ENCODE measurements at regions not wholly inside any gene's neighbourhood (a gene's known extent, or its start where the extent isn't known, plus 50 kb on each side); places are given as distances from the start of the nearest gene placed in this dataset.

- DNase-seq, result no peak
Measured at GRCh38 chr15:31842532-31843195, 187.7 kb upstream of the CHRNA7 start.

GRCh38 chr15:31843426-31844055 is 186.8 kb upstream of the CHRNA7 start:
- no peak for DNase-seq

DNA sequence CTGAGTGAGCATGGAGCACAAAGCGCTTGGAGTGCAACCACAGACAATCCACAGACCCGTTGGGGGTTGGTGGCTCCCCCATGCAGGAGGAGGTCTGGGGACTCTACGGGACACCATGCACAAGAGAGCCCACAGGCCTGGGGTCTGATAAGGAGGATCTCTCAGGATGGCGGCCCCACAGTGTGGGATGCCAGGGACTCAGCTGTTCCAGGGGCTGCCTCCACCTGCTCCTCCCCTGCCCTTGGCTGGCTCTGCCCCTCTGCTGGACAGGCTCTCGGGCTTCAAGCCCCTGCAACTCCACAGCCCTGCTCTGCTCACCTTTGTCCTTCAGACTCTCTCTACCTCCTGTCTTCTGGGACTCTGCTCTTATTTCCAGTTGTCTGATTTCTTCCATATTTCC is 184.5 kb upstream of the CHRNA7 start:
- DNase-seq, result no peak

- no peak for DNase-seq
Measured at GRCh38 chr15:31847961-31848360, 182.4 kb upstream of the CHRNA7 start.

DNA sequence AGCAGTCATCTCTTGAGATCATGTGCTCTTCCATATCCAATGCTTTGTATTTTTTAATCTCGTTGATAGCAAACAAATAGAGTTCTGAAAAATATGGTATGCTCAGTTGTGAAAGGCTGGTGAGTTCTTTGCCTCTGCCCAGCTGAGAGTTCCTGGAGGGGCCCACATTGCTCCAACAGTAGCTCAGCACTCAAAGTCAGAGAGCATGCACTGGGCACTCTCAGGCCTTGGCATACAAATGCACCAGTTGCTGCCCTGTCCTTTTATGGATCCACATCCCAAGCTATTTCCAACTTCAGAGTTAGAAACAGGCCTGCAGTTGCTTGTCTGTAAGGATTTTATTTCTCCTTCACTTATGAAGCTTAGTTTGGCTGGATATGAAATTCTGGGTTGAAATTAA is 181.7 kb upstream of the CHRNA7 start:
- no peak for DNase-seq

DNA sequence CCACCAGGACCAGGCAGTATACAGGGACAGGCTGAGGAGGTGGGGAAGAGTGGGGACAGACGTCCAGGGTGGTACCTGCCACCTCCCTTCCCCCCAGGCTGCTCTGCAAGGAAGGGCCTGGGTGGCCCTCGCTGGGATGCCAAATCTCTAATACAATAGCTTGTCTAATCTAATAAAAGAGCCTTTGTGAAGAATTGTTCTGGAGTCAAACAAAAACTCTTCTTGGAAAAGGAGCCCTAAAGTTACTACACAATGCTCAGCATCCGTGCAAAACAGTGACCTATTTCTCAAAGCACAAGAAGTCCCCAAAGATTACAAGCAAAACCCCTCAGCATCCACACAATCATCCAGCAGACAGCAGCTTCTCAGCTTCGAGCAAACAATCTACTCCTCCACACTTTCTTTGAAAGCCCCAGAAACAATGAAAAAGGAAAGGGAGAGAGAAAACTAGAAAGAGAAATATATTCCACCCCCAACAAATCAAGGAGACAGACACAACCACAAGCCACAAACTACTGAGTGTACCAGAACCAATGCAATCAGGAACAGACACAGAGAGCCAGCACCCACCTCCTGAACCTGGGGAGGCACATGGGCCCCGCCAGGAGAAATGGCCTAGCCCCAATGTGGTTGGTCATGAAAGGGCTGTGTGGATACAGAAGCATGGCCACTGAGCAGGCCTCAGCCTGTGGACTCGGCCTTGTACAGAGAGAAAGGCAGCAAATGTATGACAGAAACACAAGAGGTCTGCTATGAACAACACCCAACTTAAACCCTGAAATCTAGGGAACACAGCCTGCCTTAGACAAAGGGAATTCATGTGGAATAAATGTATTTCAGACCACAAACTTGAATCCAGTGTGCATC is 177.1 kb upstream of the CHRNA7 start:
- DNase-seq, result no peak

DNA sequence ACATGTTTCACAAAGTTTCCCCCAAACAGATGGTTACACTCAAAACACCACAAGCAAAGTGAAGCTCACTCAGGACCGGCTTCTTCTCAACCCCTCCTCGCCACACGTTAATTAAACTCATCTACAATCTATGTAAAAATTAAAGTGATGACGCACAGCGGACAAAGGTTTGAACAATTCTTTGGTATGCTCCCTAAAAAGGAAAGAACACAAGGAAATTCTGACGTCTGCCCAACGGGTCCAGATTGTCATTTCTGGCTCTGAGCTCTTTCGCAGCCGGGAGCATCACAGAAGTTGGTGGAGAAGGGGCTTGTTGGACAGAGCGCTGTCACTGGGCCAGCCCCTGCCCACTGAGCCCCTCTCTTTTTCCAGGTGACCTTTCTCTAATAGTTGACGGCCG is 173.7 kb upstream of the CHRNA7 start:
- DNase-seq, result no peak

DNA sequence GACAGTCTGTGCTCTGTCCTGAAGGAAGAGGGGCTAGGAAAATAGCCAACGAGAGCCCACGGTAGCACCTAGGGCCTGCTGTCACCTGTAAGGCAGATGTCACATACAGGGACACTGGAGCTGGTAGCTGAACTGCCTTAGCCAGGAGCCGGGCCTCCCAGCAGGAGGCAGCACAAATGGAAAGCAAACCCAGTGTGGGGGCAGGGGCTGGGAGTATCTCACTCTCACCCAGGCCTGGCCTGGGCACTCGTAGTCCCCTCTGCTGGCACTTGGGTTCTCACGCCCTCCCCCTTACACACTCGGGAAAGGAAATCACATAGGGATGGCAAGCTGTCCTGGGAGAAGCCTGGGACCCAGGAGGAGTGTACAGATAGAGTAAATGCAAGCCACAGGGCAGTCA is 173.1 kb upstream of the CHRNA7 start:
- DNase-seq, result no peak

DNA sequence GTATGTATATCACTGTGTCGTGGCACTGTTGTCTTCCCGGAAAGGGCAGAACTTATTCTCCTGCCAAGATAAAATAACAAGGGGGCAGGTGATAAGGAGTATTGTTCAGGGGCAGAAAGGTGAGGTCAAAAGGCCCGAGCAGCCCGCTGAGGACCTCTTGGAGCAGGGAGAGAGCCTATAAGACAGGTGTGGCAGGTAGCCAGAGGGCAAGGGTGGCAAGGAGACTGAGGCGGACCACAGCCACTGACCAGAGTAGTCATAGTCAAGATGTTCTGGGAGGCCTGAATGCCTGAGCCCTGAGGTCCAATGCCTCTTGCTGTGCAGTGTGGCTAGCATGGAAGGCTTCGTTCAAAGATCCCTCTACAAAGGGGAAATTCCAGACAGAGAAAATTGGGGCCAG is 172.3 kb upstream of the CHRNA7 start:
- no peak for DNase-seq

- no peak for DNase-seq
Measured at GRCh38 chr15:31866248-31866647, 164.1 kb upstream of the CHRNA7 start.

GRCh38 chr15:31867536-31868442 is 162.5 kb upstream of the CHRNA7 start:
- DNase-seq, result peak; percentile 26

- DNase-seq, result no peak
Measured at GRCh38 chr15:31869686-31870307, 160.5 kb upstream of the CHRNA7 start.

DNA sequence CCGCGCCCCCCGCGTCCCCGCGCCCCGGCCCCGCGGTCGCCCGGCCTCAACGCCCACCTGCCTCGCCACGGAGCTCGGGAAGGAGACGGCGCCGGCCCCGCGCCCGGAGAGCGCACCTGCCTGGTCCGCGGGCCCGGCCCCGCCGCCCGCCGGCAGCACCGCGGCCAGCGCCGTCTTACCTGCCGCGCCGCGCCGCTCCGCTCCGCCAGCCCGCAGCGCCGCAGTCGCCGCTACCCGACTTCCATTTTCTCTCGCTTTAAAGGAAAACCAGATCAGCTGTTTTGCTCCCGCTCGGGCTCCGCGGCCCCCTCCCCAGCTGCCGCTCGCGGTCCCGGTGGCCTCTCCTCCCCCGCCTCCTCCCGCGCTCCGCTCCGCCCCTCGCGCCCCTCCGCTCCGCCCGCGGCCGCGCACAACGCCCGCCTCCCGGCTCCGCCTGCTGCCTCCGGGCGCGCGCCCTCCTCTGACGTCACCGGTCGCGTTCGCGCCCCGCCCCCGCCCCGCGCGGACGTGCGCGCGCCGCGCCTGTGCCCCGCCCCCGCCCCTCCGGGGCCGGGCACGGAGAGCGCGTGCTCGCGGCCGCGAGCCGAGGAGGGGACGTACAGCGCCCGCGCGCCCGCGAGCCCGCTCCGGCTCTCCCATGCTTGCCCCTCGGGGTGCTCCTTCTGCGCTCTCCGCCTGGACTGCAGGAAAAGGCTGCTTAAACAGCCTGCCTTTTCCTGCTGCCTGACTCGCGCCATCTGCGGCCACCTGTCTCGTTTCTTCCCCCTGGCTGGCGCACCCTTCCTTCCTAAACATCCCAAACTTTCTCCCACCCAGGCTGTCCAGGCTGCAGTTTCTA is 159.8 kb upstream of the CHRNA7 start, which contains the start of gene OTUD7A:
Gene OTUD7A (minus strand): TSS at position 346 of the 838 bp plus-strand sequence.
- peak; percentile 17 for DNase-seq

DNA sequence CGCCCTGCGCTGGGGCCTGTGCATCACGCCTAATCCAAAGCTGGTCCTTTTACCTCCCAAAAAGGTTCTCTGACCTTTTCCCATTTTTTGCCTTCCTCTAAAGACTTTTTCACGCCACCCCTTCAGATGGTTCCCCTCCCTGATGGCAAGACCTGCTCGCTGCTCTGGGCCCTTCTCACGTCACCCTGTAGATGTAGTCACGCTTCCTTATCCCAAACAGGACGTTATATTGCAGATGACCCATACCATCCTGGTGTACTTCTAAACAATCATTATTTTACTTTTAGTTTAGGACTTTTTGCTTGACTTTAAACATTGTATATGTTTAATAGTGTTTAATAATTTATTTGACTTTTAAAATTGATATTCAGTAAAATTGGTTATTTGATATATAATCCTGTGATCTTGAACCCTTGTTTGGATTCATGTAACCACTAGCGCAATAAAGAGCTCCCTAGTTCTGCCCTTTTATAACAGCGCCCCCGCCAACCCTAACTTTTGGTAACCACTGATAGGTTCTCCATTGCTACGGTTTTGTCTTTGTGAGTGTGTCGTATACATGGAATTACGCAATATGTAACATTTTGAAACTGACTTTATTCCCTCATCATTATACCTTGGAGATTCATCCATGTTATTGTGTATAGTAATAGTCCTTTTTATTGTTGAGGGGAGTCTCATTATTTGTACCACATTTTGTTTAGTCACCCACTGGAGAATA is 159.0 kb upstream of the CHRNA7 start:
- DNase-seq, result no peak

- no peak for DNase-seq
Measured at GRCh38 chr15:31871887-31872281, 158.4 kb upstream of the CHRNA7 start.

DNA sequence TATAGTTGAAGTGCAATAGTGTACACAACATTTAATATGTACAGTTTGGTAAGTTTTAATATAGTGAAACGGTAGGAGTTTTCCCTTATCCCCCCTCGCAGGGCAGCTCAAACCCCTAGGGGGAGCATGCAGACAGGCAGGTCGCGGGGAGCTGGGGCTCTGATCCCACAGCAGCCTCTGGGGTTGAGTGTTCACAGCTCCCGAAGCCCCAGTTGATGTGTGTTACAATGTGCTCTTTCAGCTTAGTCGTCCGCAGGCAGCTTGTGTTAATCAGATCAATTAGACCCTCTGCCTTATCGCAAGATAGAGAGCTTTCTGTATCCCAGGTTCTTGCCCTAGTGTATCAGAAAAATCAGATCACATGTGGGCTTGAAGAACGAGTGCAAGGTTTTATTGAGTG is 143.1 kb upstream of the CHRNA7 start:
- DNase-seq, result no peak

- DNase-seq, result no peak
Measured at GRCh38 chr15:31892513-31892912, 137.8 kb upstream of the CHRNA7 start.

- DNase-seq, result no peak
Measured at GRCh38 chr15:31893780-31894179, 136.5 kb upstream of the CHRNA7 start.

GRCh38 chr15:31897746-31898145 is 132.6 kb upstream of the CHRNA7 start:
- no peak for DNase-seq

DNA sequence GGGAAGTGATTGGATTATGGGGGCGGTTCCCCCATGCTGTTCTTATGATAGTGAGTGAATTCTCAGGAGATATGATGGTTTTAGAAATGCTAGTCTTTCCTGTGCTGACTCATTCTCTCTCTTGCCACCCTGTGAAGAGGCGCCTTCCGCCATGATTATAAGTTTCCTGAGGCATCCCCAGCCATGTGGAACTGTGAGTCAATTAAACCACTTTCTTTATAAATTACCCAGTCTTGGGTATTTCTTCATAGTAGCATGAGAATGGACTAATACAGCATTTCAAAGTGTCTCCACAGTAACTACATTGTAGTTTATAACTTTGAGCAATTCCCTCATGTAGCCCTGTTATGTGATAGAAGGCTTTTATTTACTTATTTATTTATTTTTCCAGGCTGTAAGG is 128.8 kb upstream of the CHRNA7 start:
- DNase-seq, result no peak

- DNase-seq, result no peak
Measured at GRCh38 chr15:31905054-31905453, 125.3 kb upstream of the CHRNA7 start.
